GM23338 (cell line): ENCODE measurements at regions not wholly inside any gene's neighbourhood (a gene's known extent, or its start where the extent isn't known, plus 50 kb on each side); places are given as distances from the start of the nearest gene placed in this dataset.

Source experiments
- CREB1 ChIP-seq: fragments of 250-450 bp; sonication (Bioruptor Pico); IDR thresholded peaks from 2 replicates; pipeline ENCODE4 v1.5.0; 2020; ENCODE audit warnings: low read depth, mild to moderate bottlenecking, moderate library complexity
- EZH2 ChIP-seq: fragments of 200-600 bp; sonication (generic); IDR thresholded peaks from one replicate; pipeline ENCODE4 v1.8.0; 2017; ENCODE audit warnings: antibody characterized with exemption, mild to moderate bottlenecking, low read depth; ENCODE audit not compliant: unreplicated experiment
- EZH2phosphoT487 ChIP-seq: fragments of 200-600 bp; sonication (generic); IDR thresholded peaks from one replicate; pipeline ENCODE4 v1.8.1; 2018; ENCODE audit warnings: antibody characterized with exemption; ENCODE audit not compliant: unreplicated experiment
- JUNB ChIP-seq: IDR thresholded peaks from one replicate; pipeline ENCODE4 v1.6.1; 2016; ENCODE audit warnings: antibody characterized with exemption; ENCODE audit not compliant: unreplicated experiment
- NANOG ChIP-seq: IDR thresholded peaks from 2 replicates; pipeline ENCODE4 v1.6.1; 2016; ENCODE audit warnings: antibody characterized with exemption, borderline replicate concordance
- POLR2AphosphoS5 ChIP-seq: IDR thresholded peaks from 2 replicates; pipeline ENCODE4 v1.6.1; 2016; ENCODE audit warnings: antibody characterized with exemption, low read depth
- ZNF114 ChIP-seq: fragments of 250-450 bp; sonication (Bioruptor Pico); IDR thresholded peaks from 2 replicates; pipeline ENCODE4 v1.5.0; 2020; ENCODE audit warnings: mild to moderate bottlenecking, moderate library complexity
- ZNF331 ChIP-seq: fragments of 250-450 bp; sonication (Bioruptor Pico); IDR thresholded peaks from 2 replicates; pipeline ENCODE4 v1.5.0; 2020; ENCODE audit warnings: low read depth, mild to moderate bottlenecking, moderate library complexity
- TF ChIP-seq, protein P1 (sequence below), 2 experiments: fragments of 200-600 bp in 1 of 2; sonication (generic) in 1 of 2; conservative IDR thresholded peaks; 2 replicates each; pipeline versions ENCODE4 v1.5.1 to v1.6.1; 2016 to 2017; ENCODE audit warnings: antibody characterized with exemption in 2 of 2, low read depth in 2 of 2, mild to moderate bottlenecking in 2 of 2, moderate library complexity in 1 of 2
- TF ChIP-seq, protein P2 (sequence below): IDR thresholded peaks from one replicate; pipeline ENCODE4 v1.6.1; 2018; ENCODE audit warnings: antibody characterized with exemption; ENCODE audit not compliant: unreplicated experiment
- TF ChIP-seq, protein P3 (sequence below): fragments of 250-450 bp; sonication (Bioruptor Pico); IDR thresholded peaks from 2 replicates; pipeline ENCODE4 v1.5.0; 2020; ENCODE audit warnings: mild to moderate bottlenecking, moderate library complexity
- TF ChIP-seq, protein P4 (sequence below): IDR thresholded peaks from 2 replicates; pipeline ENCODE4 v1.6.1; 2016; ENCODE audit warnings: antibody characterized with exemption

DNA sequence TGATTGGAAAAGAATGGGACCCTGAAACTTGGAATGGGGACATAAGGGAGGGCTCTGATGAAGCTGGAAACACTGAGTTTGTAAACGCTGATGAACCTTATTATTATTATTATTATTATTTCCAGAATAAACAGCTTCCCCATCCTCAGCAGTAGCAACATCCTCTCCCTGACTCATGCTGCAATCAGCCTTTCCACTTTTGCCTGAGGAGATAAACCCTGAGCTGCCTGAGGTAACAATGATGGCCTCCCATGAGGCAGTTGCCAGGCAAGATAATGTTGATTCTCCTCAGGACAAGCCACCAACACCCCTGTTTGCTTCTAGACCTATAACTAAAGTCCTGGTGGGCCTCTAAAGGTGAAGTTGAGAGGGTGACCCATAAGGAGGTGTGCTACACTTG lies 139.2 kb upstream of the ATP10B start:
- TF ChIP-seq EZH2phosphoT487 (no peak), EZH2 (no peak), POLR2AphosphoS5 (no peak), JUNB (no peak), CREB1 (no peak), NANOG (no peak), ZNF331 (no peak), ZNF114 (CRISPR knock-in tag) (no peak)
- TF ChIP-seq, protein P1, sequence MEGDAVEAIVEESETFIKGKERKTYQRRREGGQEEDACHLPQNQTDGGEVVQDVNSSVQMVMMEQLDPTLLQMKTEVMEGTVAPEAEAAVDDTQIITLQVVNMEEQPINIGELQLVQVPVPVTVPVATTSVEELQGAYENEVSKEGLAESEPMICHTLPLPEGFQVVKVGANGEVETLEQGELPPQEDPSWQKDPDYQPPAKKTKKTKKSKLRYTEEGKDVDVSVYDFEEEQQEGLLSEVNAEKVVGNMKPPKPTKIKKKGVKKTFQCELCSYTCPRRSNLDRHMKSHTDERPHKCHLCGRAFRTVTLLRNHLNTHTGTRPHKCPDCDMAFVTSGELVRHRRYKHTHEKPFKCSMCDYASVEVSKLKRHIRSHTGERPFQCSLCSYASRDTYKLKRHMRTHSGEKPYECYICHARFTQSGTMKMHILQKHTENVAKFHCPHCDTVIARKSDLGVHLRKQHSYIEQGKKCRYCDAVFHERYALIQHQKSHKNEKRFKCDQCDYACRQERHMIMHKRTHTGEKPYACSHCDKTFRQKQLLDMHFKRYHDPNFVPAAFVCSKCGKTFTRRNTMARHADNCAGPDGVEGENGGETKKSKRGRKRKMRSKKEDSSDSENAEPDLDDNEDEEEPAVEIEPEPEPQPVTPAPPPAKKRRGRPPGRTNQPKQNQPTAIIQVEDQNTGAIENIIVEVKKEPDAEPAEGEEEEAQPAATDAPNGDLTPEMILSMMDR (conservative IDR thresholded peaks at IDR 0.05; ENCODE audit: low read depth in 2 of 2): no peak
- TF ChIP-seq, protein P2, sequence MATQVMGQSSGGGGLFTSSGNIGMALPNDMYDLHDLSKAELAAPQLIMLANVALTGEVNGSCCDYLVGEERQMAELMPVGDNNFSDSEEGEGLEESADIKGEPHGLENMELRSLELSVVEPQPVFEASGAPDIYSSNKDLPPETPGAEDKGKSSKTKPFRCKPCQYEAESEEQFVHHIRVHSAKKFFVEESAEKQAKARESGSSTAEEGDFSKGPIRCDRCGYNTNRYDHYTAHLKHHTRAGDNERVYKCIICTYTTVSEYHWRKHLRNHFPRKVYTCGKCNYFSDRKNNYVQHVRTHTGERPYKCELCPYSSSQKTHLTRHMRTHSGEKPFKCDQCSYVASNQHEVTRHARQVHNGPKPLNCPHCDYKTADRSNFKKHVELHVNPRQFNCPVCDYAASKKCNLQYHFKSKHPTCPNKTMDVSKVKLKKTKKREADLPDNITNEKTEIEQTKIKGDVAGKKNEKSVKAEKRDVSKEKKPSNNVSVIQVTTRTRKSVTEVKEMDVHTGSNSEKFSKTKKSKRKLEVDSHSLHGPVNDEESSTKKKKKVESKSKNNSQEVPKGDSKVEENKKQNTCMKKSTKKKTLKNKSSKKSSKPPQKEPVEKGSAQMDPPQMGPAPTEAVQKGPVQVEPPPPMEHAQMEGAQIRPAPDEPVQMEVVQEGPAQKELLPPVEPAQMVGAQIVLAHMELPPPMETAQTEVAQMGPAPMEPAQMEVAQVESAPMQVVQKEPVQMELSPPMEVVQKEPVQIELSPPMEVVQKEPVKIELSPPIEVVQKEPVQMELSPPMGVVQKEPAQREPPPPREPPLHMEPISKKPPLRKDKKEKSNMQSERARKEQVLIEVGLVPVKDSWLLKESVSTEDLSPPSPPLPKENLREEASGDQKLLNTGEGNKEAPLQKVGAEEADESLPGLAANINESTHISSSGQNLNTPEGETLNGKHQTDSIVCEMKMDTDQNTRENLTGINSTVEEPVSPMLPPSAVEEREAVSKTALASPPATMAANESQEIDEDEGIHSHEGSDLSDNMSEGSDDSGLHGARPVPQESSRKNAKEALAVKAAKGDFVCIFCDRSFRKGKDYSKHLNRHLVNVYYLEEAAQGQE: no peak
- TF ChIP-seq, protein P3, sequence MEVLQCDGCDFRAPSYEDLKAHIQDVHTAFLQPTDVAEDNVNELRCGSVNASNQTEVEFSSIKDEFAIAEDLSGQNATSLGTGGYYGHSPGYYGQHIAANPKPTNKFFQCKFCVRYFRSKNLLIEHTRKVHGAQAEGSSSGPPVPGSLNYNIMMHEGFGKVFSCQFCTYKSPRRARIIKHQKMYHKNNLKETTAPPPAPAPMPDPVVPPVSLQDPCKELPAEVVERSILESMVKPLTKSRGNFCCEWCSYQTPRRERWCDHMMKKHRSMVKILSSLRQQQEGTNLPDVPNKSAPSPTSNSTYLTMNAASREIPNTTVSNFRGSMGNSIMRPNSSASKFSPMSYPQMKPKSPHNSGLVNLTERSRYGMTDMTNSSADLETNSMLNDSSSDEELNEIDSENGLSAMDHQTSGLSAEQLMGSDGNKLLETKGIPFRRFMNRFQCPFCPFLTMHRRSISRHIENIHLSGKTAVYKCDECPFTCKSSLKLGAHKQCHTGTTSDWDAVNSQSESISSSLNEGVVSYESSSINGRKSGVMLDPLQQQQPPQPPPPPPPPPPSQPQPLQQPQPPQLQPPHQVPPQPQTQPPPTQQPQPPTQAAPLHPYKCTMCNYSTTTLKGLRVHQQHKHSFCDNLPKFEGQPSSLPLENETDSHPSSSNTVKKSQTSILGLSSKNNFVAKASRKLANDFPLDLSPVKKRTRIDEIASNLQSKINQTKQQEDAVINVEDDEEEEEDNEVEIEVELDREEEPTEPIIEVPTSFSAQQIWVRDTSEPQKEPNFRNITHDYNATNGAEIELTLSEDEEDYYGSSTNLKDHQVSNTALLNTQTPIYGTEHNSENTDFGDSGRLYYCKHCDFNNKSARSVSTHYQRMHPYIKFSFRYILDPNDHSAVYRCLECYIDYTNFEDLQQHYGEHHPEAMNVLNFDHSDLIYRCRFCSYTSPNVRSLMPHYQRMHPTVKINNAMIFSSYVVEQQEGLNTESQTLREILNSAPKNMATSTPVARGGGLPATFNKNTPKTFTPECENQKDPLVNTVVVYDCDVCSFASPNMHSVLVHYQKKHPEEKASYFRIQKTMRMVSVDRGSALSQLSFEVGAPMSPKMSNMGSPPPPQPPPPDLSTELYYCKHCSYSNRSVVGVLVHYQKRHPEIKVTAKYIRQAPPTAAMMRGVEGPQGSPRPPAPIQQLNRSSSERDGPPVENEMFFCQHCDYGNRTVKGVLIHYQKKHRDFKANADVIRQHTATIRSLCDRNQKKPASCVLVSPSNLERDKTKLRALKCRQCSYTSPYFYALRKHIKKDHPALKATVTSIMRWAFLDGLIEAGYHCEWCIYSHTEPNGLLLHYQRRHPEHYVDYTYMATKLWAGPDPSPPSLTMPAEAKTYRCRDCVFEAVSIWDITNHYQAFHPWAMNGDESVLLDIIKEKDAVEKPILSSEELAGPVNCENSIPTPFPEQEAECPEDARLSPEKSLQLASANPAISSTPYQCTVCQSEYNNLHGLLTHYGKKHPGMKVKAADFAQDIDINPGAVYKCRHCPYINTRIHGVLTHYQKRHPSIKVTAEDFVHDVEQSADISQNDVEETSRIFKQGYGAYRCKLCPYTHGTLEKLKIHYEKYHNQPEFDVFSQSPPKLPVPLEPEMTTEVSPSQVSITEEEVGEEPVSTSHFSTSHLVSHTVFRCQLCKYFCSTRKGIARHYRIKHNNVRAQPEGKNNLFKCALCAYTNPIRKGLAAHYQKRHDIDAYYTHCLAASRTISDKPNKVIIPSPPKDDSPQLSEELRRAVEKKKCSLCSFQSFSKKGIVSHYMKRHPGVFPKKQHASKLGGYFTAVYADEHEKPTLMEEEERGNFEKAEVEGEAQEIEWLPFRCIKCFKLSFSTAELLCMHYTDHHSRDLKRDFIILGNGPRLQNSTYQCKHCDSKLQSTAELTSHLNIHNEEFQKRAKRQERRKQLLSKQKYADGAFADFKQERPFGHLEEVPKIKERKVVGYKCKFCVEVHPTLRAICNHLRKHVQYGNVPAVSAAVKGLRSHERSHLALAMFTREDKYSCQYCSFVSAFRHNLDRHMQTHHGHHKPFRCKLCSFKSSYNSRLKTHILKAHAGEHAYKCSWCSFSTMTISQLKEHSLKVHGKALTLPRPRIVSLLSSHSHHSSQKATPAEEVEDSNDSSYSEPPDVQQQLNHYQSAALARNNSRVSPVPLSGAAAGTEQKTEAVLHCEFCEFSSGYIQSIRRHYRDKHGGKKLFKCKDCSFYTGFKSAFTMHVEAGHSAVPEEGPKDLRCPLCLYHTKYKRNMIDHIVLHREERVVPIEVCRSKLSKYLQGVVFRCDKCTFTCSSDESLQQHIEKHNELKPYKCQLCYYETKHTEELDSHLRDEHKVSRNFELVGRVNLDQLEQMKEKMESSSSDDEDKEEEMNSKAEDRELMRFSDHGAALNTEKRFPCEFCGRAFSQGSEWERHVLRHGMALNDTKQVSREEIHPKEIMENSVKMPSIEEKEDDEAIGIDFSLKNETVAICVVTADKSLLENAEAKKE: no peak
- TF ChIP-seq, protein P4, sequence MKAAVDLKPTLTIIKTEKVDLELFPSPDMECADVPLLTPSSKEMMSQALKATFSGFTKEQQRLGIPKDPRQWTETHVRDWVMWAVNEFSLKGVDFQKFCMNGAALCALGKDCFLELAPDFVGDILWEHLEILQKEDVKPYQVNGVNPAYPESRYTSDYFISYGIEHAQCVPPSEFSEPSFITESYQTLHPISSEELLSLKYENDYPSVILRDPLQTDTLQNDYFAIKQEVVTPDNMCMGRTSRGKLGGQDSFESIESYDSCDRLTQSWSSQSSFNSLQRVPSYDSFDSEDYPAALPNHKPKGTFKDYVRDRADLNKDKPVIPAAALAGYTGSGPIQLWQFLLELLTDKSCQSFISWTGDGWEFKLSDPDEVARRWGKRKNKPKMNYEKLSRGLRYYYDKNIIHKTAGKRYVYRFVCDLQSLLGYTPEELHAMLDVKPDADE: no peak
